ENCODE measurements at regions not wholly inside any gene's neighbourhood (a gene's known extent, or its start where the extent isn't known, plus 50 kb on each side); places are given as distances from the start of the nearest gene placed in this dataset.
"Not testable (repeated sequence)": the region's sequence is repeated elsewhere in the genome, so short reads cannot be mapped to it uniquely, and the experiment has no call there.

DNA sequence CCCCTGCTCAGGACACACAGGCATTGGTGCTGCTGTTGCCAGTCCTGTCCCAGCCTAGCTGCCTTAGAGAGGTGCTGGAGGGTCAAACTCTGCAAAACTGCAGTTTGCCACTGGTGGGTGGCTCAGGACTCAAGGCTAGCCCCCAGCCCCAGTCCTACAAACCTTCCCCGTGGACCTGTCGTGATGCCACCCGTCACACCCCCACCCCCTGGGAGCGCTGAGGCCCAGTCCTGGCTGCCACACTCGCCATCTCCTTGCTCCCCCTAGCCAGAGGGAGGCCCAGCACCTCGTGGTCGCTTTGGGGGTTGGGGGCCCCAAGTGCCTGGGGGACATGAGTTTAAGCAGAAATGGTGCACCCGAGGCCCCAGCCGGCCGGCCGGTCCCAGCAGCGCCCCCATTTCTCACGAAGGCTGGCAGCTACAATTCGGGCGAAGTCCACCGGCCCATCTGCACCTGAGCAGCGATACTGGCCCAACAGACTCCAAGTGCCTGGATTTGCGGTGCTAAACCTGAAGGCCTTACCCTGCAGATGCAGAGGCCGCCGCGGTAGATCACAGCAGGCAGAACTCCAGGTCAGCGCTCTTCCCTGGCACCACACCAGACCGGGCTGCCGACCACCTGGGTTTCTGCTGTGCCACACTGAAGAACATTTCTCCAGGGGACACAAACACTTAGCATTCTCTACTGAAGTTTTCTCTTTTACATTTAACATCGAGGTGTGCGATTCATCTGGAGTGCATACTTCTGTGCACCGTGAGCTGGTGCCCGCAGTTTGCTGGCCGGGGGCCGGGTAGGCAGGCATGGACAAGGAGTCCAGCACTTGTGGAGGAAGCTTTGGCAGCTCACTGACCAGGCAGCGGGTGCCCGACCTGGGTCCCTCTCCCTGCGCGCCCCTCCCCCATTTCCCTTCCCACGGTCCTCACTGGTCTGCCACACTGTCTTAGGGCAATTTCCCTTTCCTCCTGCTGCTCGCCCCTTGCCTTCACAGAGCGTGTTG is 130.0 kb downstream of the KCNJ12 start:
- H3K4me1 ChIP-seq (ENCODE audit: insufficient read depth, low read length, poor library complexity, severe bottlenecking): no peaks in the 10 kb centered on the region
- TF ChIP-seq EZH2 (IDR thresholded peaks at IDR 0.05; ENCODE audit: borderline replicate concordance, low read depth, low read length, poor library complexity, severe bottlenecking) (no peak), CTCF (conservative IDR thresholded peaks at IDR 0.05; ENCODE audit: low read depth, low read length) (no peak)
- DNase-seq (ENCODE audit: low spot score): no peak
- intact Hi-C loops (cut with micrococcal nuclease; ENCODE audit: unreplicated experiment): no loop called here
- ChIA-PET POLR2A (ENCODE audit: low non-redundant PET) (no interaction called here), CTCF (no interaction called here)
- H3K27me3 ChIP-seq (replicated peaks; ENCODE audit: insufficient read depth, low read depth, low read length, poor library complexity): no peaks in the 10 kb centered on the region
- no peaks in the 10 kb centered on the region for H3K9me3 ChIP-seq (ENCODE audit: low read depth, low read length, poor library complexity, severe bottlenecking)
- H3K27ac ChIP-seq (ENCODE audit: low read depth, low read length, poor library complexity, severe bottlenecking): no peak overlapping the region
- H3K36me3 ChIP-seq (ENCODE audit: insufficient read depth, low read length, poor library complexity, severe bottlenecking): no peaks in the 10 kb centered on the region
- no peak overlapping the region for H3K4me3 ChIP-seq (ENCODE audit: low read depth, low read length, poor library complexity, severe bottlenecking)
- BruUV-seq (replicated peaks): no TSS peak

GRCh38 chr17:21507806-21508205 is 131.6 kb downstream of the KCNJ12 start:
- H3K27ac ChIP-seq (ENCODE audit: low read depth, low read length, poor library complexity, severe bottlenecking); H3K36me3 ChIP-seq (ENCODE audit: insufficient read depth, low read length, poor library complexity, severe bottlenecking); POLR2A ChIA-PET (ENCODE audit: low non-redundant PET); H3K27me3 ChIP-seq (replicated peaks; ENCODE audit: insufficient read depth, low read depth, low read length, poor library complexity); H3K4me3 ChIP-seq (ENCODE audit: low read depth, low read length, poor library complexity, severe bottlenecking); BruUV-seq (replicated peaks); DNase-seq (ENCODE audit: low spot score); intact Hi-C loops (cut with micrococcal nuclease; ENCODE audit: unreplicated experiment); H3K4me1 ChIP-seq (ENCODE audit: insufficient read depth, low read length, poor library complexity, severe bottlenecking); H3K9me3 ChIP-seq (ENCODE audit: low read depth, low read length, poor library complexity, severe bottlenecking); CTCF ChIA-PET: not testable (repeated sequence)

DNA sequence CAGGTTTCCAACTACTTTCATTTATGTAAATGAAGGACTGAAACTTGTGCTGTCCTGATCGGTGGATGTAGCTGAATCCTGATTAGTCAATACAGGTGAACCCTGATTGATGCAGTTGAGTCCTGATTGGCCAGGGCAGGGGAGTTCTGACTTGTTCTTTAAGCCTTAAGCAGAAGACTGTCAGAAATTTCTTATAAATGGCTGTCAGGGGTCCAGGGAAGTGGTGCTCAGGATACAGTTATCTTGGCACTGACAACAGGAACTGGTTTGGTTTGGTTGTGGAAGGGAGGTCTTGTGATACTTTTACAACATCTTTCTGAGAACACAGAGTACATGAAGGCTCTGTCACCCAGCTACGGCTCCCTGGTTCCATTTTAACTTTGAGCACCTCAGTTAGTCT is 132.1 kb downstream of the KCNJ12 start:
- intact Hi-C loops (cut with micrococcal nuclease; ENCODE audit: unreplicated experiment): no loop called here

GRCh38 chr17:21509356-21509755 is 133.2 kb downstream of the KCNJ12 start:
- H3K4me1 ChIP-seq (ENCODE audit: insufficient read depth, low read length, poor library complexity, severe bottlenecking); DNase-seq (ENCODE audit: low spot score); POLR2A ChIA-PET (ENCODE audit: low non-redundant PET); H3K27ac ChIP-seq (ENCODE audit: low read depth, low read length, poor library complexity, severe bottlenecking); BruUV-seq (replicated peaks); H3K27me3 ChIP-seq (replicated peaks; ENCODE audit: insufficient read depth, low read depth, low read length, poor library complexity); H3K9me3 ChIP-seq (ENCODE audit: low read depth, low read length, poor library complexity, severe bottlenecking); intact Hi-C loops (cut with micrococcal nuclease; ENCODE audit: unreplicated experiment); CTCF ChIA-PET; H3K4me3 ChIP-seq (ENCODE audit: low read depth, low read length, poor library complexity, severe bottlenecking); H3K36me3 ChIP-seq (ENCODE audit: insufficient read depth, low read length, poor library complexity, severe bottlenecking): not testable (repeated sequence)

More for the DNA sequence above, 132.1 kb downstream of the KCNJ12 start:
- ChIA-PET CTCF (no interaction called here), POLR2A (ENCODE audit: low non-redundant PET) (no interaction called here)
- no peaks in the 10 kb centered on the region for H3K36me3 ChIP-seq (ENCODE audit: insufficient read depth, low read length, poor library complexity, severe bottlenecking)
- no peak overlapping the region for H3K27ac ChIP-seq (ENCODE audit: low read depth, low read length, poor library complexity, severe bottlenecking)
- H3K4me3 ChIP-seq (ENCODE audit: low read depth, low read length, poor library complexity, severe bottlenecking): no peak overlapping the region
- no peaks in the 10 kb centered on the region for H3K4me1 ChIP-seq (ENCODE audit: insufficient read depth, low read length, poor library complexity, severe bottlenecking)
- BruUV-seq (replicated peaks): no TSS peak
- H3K9me3 ChIP-seq (ENCODE audit: low read depth, low read length, poor library complexity, severe bottlenecking): no peaks in the 10 kb centered on the region
- no peak for TF ChIP-seq CTCF (conservative IDR thresholded peaks at IDR 0.05; ENCODE audit: low read depth, low read length)
- no peak for TF ChIP-seq EZH2 (IDR thresholded peaks at IDR 0.05; ENCODE audit: borderline replicate concordance, low read depth, low read length, poor library complexity, severe bottlenecking)
- no peaks in the 10 kb centered on the region for H3K27me3 ChIP-seq (replicated peaks; ENCODE audit: insufficient read depth, low read depth, low read length, poor library complexity)
- DNase-seq (ENCODE audit: low spot score): no peak
